ENCODE measurements at regions not wholly inside any gene's neighbourhood (a gene's known extent, or its start where the extent isn't known, plus 50 kb on each side); places are given as distances from the start of the nearest gene placed in this dataset.

DNA sequence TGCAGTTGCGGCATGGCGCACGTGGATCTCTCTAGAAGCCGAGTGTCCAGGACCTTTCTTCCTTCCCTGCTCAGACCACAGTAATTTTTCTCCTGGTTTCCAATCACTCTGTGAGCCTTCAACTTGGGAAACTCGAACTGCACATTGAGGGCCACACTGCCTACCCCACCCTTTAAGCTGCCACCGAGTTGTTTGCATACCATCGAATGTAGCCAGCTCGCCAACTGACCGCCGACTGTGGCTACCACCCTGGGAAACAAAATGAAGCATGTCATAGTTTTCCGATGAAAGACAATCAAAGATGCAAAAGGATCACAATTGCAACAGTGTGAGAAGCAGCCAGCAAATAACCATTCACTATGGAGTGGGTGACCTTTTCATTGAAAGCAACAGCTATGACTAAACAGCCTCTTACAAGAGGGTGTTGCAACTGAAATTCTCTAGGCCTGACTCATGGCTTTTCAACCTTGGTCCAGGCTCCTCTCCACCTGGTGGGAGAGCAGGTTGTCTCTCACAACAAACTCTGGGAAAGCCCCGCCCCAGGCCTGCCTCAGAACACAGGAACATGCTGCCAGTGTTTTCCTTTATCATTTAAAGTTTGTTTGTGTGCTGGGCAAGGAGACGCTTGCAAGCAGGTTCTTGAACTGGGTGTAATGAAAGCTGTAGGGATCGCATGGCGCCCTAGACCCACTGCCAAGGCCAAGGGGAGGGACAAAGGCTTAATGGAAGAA is 141.7 kb upstream of the SERP2 start:
- H3K36me3 ChIP-seq (ENCODE audit: control insufficient read depth in 4 of 4, insufficient read depth in 4 of 4, low read length in 4 of 4) = no peaks in the 10 kb centered on the region
- H3K9ac ChIP-seq (ENCODE audit: insufficient read depth in 1 of 2, low read length in 2 of 2) = peak overlapping the region in 1 of 2 donors; percentile 23
- H3K9me3 ChIP-seq (ENCODE audit: control insufficient read depth in 4 of 4, insufficient read depth in 3 of 4, low read length in 3 of 4) = peaks cover 0 to 1% (median 0%) of the 10 kb centered on the region in 4 donors
- WGBS, 2 donors = 73 to 85% methylated on average over 15 of the region's 15 CpGs
- no peak overlapping the region for H3K4me3 ChIP-seq
- peaks cover 0 to 22% (median 10%) of the 10 kb centered on the region in 5 donors for H3K4me1 ChIP-seq (ENCODE audit: control insufficient read depth in 5 of 5, insufficient read depth in 5 of 5, low read length in 5 of 5)
- H3K27ac ChIP-seq (ENCODE audit: low read depth in 1 of 2, low read length in 1 of 2) = peak overlapping the region; percentile 26 to 75
- peak; percentile 92 for ATAC-seq (ENCODE audit: insufficient read depth, low FRiP score)
- peak; percentile 31 to 67 (median 45) for DNase-seq
- H3K27me3 ChIP-seq (ENCODE audit: control insufficient read depth in 3 of 3, insufficient read depth in 3 of 3, low read length in 2 of 3) = no peaks in the 10 kb centered on the region
- TF ChIP-seq, protein P1, sequence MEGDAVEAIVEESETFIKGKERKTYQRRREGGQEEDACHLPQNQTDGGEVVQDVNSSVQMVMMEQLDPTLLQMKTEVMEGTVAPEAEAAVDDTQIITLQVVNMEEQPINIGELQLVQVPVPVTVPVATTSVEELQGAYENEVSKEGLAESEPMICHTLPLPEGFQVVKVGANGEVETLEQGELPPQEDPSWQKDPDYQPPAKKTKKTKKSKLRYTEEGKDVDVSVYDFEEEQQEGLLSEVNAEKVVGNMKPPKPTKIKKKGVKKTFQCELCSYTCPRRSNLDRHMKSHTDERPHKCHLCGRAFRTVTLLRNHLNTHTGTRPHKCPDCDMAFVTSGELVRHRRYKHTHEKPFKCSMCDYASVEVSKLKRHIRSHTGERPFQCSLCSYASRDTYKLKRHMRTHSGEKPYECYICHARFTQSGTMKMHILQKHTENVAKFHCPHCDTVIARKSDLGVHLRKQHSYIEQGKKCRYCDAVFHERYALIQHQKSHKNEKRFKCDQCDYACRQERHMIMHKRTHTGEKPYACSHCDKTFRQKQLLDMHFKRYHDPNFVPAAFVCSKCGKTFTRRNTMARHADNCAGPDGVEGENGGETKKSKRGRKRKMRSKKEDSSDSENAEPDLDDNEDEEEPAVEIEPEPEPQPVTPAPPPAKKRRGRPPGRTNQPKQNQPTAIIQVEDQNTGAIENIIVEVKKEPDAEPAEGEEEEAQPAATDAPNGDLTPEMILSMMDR (IDR thresholded peaks at IDR 0.05; ENCODE audit: control extremely low read depth, extremely low read depth) = no peak

GRCh38 chr13:44232774-44233173 is 140.8 kb upstream of the SERP2 start:
- H3K27ac ChIP-seq (ENCODE audit: low read depth in 1 of 2, low read length in 1 of 2) = peak overlapping the region in 1 of 2 donors; percentile 61
- 52 to 68% methylated on average over 6 of the region's 6 CpGs for WGBS, 2 donors
- H3K9ac ChIP-seq (ENCODE audit: insufficient read depth in 1 of 2, low read length in 2 of 2) = no peak overlapping the region
- no peaks in the 10 kb centered on the region for H3K27me3 ChIP-seq (ENCODE audit: control insufficient read depth in 3 of 3, insufficient read depth in 3 of 3, low read length in 2 of 3)
- no peaks in the 10 kb centered on the region for H3K9me3 ChIP-seq (ENCODE audit: control insufficient read depth in 4 of 4, insufficient read depth in 3 of 4, low read length in 3 of 4)
- DNase-seq = peak in 1 of 3 donors; percentile 18
- H3K36me3 ChIP-seq (ENCODE audit: control insufficient read depth in 4 of 4, insufficient read depth in 4 of 4, low read length in 4 of 4) = no peaks in the 10 kb centered on the region
- TF ChIP-seq, protein P1 (IDR thresholded peaks at IDR 0.05; ENCODE audit: control extremely low read depth, extremely low read depth) = no peak
- H3K4me1 ChIP-seq (ENCODE audit: control insufficient read depth in 5 of 5, insufficient read depth in 5 of 5, low read length in 5 of 5) = peaks cover 0 to 30% (median 12%) of the 10 kb centered on the region in 5 donors
- ATAC-seq (ENCODE audit: insufficient read depth, low FRiP score) = no peak
- no peak overlapping the region for H3K4me3 ChIP-seq

DNA sequence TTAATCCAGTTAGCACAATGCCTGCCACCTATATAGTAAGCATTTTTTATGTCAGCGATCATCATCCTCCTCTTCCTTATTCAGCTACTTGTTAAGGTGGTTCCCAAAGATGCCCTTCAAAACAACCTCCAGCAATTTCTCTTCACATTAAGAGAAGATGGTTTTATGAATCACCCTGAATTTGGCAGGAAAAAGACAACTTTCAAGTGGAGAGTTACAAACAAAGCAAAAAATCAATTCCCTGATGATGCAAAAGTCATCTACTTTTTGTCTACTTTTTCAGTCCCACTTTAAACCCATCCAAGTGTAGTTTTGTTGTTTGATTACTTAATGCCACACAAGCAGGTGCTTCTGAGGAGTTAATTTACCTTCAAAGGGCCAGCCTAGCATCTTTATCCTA is 139.1 kb upstream of the SERP2 start:
- no peaks in the 10 kb centered on the region for H3K9me3 ChIP-seq (ENCODE audit: control insufficient read depth in 4 of 4, insufficient read depth in 3 of 4, low read length in 3 of 4)
- TF ChIP-seq, protein P1 (IDR thresholded peaks at IDR 0.05; ENCODE audit: control extremely low read depth, extremely low read depth) = no peak
- H3K27ac ChIP-seq (ENCODE audit: low read depth in 1 of 2, low read length in 1 of 2) = no peak overlapping the region
- peaks cover 0 to 39% (median 12%) of the 10 kb centered on the region in 5 donors for H3K4me1 ChIP-seq (ENCODE audit: control insufficient read depth in 5 of 5, insufficient read depth in 5 of 5, low read length in 5 of 5)
- H3K36me3 ChIP-seq (ENCODE audit: control insufficient read depth in 4 of 4, insufficient read depth in 4 of 4, low read length in 4 of 4) = no peaks in the 10 kb centered on the region
- 88 to 96% methylated on average over 1 of the region's 1 CpG for WGBS, 2 donors
- H3K4me3 ChIP-seq = no peak overlapping the region
- no peak for ATAC-seq (ENCODE audit: insufficient read depth, low FRiP score)
- no peak for DNase-seq
- no peaks in the 10 kb centered on the region for H3K27me3 ChIP-seq (ENCODE audit: control insufficient read depth in 3 of 3, insufficient read depth in 3 of 3, low read length in 2 of 3)
- no peak overlapping the region for H3K9ac ChIP-seq (ENCODE audit: insufficient read depth in 1 of 2, low read length in 2 of 2)
